ENCODE measurements at regions not wholly inside any gene's neighbourhood (a gene's known extent, or its start where the extent isn't known, plus 50 kb on each side); places are given as distances from the start of the nearest gene placed in this dataset.
"Not testable (repeated sequence)": the region's sequence is repeated elsewhere in the genome, so short reads cannot be mapped to it uniquely, and the experiment has no call there.

- TF ChIP-seq POLR2AphosphoS5 (IDR thresholded peaks at IDR 0.05; ENCODE audit: insufficient read depth in 1 of 2, low read depth in 1 of 2) = no peak
- Histone ChIP-seq H3K4me3 (no peak overlapping the region), H3K27ac (no peak overlapping the region), H3K27me3 (no peaks in the 10 kb centered on the region), H3K9me3 (no peaks in the 10 kb centered on the region), H3K36me3 (no peaks in the 10 kb centered on the region), H3K4me1 (no peaks in the 10 kb centered on the region)
- intact Hi-C loops (cut with DNase I) = no loop called here
- no peak for DNase-seq (ENCODE audit: extremely low spot score in 2 of 2)
Measured at GRCh38 chr15:29511663-29512062, 242.0 kb upstream of the NSMCE3 start.

GRCh38 chr15:29505535-29505934 is 235.9 kb upstream of the NSMCE3 start:
- H3K9me3 ChIP-seq; DNase-seq (ENCODE audit: extremely low spot score in 2 of 2); H3K4me1 ChIP-seq; H3K36me3 ChIP-seq; H3K27ac ChIP-seq; H3K27me3 ChIP-seq; H3K4me3 ChIP-seq; intact Hi-C loops (cut with DNase I): not testable (repeated sequence)

- H3K4me3 ChIP-seq = no peak overlapping the region
- no peaks in the 10 kb centered on the region for H3K36me3 ChIP-seq
- no peaks in the 10 kb centered on the region for H3K9me3 ChIP-seq
- no peak for DNase-seq (ENCODE audit: extremely low spot score in 2 of 2)
- H3K4me1 ChIP-seq = no peaks in the 10 kb centered on the region
- no peak overlapping the region for H3K27ac ChIP-seq
- intact Hi-C loops (cut with DNase I) = loop anchor here (10.0 kb wide), 1 partner anchor 646 kb away; the partner anchor contains the start of gene GOLGA6L7
- TF ChIP-seq POLR2AphosphoS5 (IDR thresholded peaks at IDR 0.05; ENCODE audit: insufficient read depth in 1 of 2, low read depth in 1 of 2) (no peak), CTCF (IDR thresholded peaks at IDR 0.05) (no peak), POLR2A (IDR thresholded peaks at IDR 0.05) (no peak)
- H3K27me3 ChIP-seq = no peaks in the 10 kb centered on the region
Measured at GRCh38 chr15:29490747-29491471, 221.3 kb upstream of the NSMCE3 start.

- DNase-seq (ENCODE audit: extremely low spot score in 2 of 2) = no peak
- no peaks in the 10 kb centered on the region for H3K4me1 ChIP-seq
- intact Hi-C loops (cut with DNase I) = no loop called here
- no peaks in the 10 kb centered on the region for H3K27me3 ChIP-seq
- no peak overlapping the region for H3K4me3 ChIP-seq
- TF ChIP-seq CTCF (IDR thresholded peaks at IDR 0.05) (no peak), POLR2AphosphoS5 (IDR thresholded peaks at IDR 0.05; ENCODE audit: insufficient read depth in 1 of 2, low read depth in 1 of 2) (no peak), POLR2A (IDR thresholded peaks at IDR 0.05) (no peak)
- no peak overlapping the region for H3K27ac ChIP-seq
- H3K9me3 ChIP-seq = no peaks in the 10 kb centered on the region
- no peaks in the 10 kb centered on the region for H3K36me3 ChIP-seq
Measured at GRCh38 chr15:29480949-29481348, 211.3 kb upstream of the NSMCE3 start.

DNA sequence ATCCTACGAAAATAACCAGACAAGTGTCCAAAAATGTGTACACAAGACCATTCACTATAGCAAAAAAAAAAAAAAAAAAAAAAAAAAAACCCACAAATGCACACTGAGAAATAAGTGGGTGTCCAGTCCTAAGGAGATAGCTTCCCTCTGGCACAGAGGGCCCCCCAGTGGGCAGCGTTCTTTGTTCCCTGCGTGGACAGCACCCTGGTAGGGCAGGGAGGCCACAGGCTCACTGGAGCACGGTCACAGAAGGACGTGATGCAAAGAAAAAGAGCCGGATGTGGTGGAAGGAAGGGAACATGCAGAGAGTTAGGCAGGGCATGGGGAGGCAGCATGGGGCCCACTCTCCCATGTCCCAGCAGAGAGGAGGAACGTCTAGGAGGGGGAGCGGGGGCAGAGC is 210.7 kb upstream of the NSMCE3 start:
- no peaks in the 10 kb centered on the region for H3K36me3 ChIP-seq
- intact Hi-C loops (cut with DNase I) = no loop called here
- no peak overlapping the region for H3K27ac ChIP-seq
- no peaks in the 10 kb centered on the region for H3K9me3 ChIP-seq
- H3K4me1 ChIP-seq = no peaks in the 10 kb centered on the region
- no peak overlapping the region for H3K4me3 ChIP-seq
- no peak for DNase-seq (ENCODE audit: extremely low spot score in 2 of 2)
- no peaks in the 10 kb centered on the region for H3K27me3 ChIP-seq
- TF ChIP-seq POLR2AphosphoS5 (IDR thresholded peaks at IDR 0.05; ENCODE audit: insufficient read depth in 1 of 2, low read depth in 1 of 2) (no peak), CTCF (IDR thresholded peaks at IDR 0.05) (no peak), POLR2A (IDR thresholded peaks at IDR 0.05) (no peak)

DNA sequence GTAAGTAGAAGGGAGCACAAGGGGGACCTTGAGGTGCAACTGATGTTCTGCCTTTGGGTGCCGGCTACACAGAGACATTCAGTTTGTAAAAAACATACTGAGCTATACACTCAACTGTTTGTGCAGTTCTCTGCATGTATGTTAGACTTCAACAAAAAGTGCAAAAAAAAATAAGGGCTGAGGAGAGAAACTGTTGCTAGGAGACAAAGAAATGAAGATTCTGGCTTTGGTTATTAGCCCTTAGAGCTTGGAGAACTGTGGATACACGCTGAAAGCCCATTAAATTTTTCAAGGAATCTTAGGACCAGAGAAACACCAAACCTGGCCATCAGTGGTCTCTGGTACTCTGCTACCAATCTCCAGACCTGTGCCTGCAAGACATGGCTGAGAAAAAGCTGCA is 207.6 kb upstream of the NSMCE3 start:
- H3K27me3 ChIP-seq = no peaks in the 10 kb centered on the region
- H3K36me3 ChIP-seq = no peaks in the 10 kb centered on the region
- H3K4me1 ChIP-seq = no peaks in the 10 kb centered on the region
- H3K4me3 ChIP-seq = no peak overlapping the region
- H3K27ac ChIP-seq = no peak overlapping the region
- no peak for DNase-seq (ENCODE audit: extremely low spot score in 2 of 2)
- TF ChIP-seq CTCF (IDR thresholded peaks at IDR 0.05) (no peak), POLR2AphosphoS5 (IDR thresholded peaks at IDR 0.05; ENCODE audit: insufficient read depth in 1 of 2, low read depth in 1 of 2) (no peak), POLR2A (IDR thresholded peaks at IDR 0.05) (no peak)
- no peaks in the 10 kb centered on the region for H3K9me3 ChIP-seq
- intact Hi-C loops (cut with DNase I) = no loop called here

Data from vagina (tissue), 2 donors.